ENCODE measurements at regions not wholly inside any gene's neighbourhood (a gene's known extent, or its start where the extent isn't known, plus 50 kb on each side); places are given as distances from the start of the nearest gene placed in this dataset.

DNA sequence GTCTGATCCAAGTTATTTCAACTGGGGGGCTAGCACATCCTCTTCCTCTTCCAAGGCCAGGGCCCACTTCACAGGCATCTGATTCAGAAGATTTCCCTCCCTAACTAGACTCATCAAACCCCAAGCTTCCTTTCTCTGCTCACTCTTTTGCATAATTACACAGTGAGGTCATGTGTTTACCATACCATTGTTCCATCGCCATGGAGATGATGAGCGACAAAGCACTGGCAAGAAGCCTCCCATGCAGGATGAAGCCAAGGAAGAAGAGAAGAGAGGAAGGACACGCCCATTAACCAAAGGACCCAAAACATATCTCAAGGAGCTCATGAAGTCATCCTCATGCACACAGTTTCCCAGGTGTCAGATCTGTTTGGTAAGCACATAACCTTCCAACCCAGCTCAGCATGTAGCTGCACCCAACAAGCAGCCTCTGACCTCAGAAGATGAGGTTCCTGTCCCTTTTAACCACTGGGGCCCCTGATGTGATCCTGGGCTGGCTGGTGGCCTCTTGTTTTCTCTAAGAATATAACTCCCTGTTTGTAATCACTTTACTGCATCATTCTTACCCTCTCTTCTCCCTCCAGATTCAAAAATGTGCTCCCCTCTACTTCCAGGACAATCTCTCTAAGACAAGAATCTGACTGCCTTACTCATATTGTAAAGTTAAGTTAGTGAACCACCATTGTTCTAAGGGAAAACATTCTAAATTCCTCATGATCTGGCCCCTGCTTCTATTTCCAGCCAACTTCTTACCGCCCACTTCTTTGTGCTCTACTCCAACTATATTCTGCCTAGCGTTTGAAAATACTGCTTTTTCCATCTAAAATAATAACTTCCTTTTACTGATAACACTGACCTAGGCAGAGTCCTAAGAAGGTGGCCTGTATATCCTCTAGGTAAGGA is 190.1 kb downstream of the TTC32 start:
- no peak for DNase-seq

- DNase-seq, result no peak
Observed at GRCh38 chr2:19710230-19710629, 191.6 kb downstream of the TTC32 start.

DNA sequence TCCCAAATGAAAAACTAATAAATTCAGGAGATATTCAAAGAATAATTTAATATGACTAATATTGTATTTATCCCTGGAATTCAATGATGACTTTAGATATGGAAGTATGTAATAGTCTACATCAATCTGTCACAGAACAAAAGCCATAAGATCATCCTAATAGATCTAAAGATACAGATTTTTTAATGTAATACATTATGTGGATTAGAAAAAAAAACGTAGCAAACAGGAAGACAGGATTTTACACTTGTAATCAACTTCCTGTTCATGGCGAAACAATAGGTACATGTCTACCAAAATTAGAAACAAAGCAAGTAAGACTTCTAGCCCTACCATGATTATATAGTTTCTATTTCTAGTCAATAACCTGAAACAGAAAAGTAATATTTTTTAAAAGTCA is 192.2 kb downstream of the TTC32 start:
- no peak for DNase-seq

GRCh38 chr2:19708776-19709175 is 193.0 kb downstream of the TTC32 start:
- no peak for DNase-seq

- no peak for DNase-seq
Observed at GRCh38 chr2:19706332-19706731, 195.5 kb downstream of the TTC32 start.

DNA sequence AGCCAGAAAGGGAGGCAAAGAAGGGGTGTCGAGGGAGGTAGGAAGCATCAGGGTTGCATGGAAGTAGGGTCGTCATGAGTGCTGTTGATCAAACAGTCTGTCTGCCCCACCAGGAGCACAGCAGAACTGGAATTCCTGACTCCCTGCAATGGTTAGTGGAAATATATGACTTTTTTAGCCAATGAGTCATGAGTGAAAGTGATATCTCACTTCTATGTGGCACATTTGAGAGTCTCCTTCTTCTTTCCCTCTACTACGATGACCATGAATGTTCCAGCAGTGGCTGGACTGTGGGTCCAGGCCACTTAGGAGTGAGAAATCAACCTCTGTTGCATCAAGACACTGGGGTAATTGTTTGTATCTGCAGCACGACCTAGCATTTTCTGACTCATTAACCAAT is 199.5 kb downstream of the TTC32 start:
- DNase-seq, result no peak

GRCh38 chr2:19700861-19701585 is 200.8 kb downstream of the TTC32 start:
- DNase-seq, result no peak

GRCh38 chr2:19697131-19697530 is 204.7 kb downstream of the TTC32 start:
- no peak for DNase-seq

DNA sequence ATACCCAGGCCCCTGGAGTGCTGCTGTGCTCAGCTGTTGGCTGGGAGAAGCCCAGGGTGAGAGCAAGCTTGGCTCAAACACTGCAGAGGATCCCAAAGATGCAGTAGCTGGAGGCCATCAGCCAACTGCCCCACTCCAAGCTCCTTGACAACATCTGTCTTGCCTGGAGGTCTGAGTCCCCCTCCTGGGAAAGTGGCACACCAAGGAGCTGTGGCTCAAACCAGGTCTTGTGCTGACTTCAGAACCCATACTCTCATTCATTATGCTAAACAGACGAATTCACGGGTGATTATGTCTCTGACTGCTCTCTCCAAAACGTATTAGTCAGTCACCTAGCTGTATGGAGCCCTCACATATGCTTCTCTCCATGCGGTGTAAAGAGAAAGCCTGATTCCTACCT is 206.1 kb downstream of the TTC32 start:
- DNase-seq, result no peak

DNA sequence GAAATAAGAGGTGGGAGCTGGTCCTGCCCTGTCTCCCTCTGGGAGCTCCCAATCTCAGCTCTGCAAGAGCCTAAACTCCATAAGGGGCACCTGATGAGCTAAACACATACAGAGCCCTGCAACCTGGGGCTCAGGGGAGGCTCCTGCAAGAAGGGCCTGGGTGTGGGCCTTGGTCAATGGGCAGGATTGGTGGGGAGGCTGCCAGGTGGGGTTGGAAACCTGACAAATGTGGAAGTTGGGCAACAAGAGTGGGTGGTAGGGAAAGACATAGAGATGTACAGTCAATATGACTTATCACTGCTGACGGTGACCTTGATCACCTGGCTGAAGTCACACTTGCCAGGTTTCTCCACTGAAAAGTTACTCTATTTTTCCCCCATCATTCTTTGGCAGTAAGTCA is 209.9 kb downstream of the TTC32 start:
- no peak for DNase-seq

DNA sequence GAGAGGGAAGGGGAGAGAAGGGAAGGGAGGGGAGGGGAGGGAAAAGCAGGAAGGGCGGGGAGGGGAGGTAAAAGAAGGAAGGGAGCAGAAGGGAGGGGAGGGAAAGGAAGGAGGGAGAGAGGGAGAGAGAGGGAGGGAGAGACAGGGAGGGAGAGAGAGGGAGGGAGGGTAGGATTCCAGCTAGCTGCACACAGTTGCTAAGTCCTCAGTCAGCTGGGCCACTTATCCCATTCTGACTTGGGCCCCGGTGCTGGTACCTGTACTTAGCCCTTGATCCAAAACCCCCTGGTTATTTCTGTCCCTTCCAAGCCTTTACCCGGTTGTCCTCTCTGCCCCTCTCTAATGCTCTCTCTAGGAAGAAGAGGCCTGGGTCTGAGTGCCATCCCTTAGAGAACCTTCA is 211.4 kb downstream of the TTC32 start:
- no peak for DNase-seq

- no peak for DNase-seq
Observed at GRCh38 chr2:19689646-19690168, 212.1 kb downstream of the TTC32 start.

DNA sequence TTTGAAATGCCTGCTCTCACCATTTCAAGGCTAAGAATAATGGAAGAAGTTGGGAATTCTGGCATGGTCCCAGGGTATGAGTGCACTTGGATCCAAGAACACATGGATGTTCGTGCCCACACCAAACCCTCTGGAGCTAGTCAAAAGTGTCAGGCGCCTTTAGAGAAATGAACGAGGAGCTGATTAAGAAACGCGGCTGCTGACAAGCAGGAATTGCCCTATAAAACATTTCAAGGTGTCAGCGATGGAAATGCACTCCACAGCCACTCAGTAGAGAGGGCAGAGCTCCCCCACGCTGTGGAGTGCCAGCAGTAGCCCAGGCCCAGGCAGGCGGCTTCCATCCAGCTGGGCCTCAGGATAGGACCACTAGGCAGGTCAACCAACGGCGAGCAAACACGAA is 213.7 kb downstream of the TTC32 start:
- DNase-seq, result no peak

DNA sequence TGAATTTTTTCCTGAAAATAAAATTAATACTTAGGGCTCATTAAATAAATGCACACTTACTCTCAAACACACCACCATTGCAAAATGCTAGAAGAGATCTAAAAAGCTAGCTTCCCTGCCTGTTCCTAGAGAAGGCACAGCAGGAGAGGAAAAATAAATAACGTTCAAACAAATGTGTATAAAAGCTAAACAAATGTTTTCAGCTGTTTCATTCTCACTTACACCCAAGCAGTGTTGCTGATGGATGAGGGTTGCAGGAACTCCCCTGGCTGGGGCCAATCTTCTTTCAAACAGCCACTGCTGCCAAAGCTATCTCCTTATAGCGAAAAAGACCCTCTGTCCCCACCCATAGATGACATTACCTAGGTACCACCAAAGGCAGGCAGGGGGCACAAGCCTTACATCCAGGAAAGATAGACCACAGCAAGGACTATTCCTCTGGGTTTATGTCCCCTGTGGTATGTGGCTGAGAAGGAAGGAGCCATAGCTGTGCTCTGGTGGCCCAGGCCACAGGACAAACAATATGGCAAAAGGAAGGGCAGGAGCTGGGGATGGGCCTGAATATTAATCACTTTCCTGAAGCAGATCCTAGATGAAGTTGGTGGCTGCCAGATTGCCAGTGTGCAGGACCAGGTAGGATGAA is 214.6 kb downstream of the TTC32 start:
- DNase-seq, result no peak

- DNase-seq, result no peak
Observed at GRCh38 chr2:19686439-19686838, 215.3 kb downstream of the TTC32 start.

DNA sequence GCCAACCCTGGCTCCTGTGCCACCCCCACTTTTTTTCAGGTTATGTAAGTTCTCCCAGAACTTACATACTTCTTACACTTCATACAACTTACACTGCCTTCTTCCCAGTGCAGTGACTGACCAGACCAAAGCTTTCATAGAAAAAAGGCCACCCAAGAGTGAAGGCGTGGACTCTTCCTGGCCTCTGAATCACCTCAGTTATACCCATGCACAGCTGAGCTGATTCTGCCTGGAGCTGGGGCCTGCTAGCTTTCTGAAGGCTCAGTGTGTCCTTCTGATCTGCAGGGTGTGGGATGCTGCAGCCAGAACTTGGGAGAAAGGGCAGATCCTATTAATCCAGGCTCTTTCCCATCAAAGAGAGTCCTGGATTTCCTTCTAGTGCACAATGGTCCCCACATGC is 216.1 kb downstream of the TTC32 start:
- DNase-seq, result no peak

- no peak for DNase-seq
Observed at GRCh38 chr2:19684516-19684915, 217.3 kb downstream of the TTC32 start.

GRCh38 chr2:19683556-19683955 is 218.2 kb downstream of the TTC32 start:
- no peak for DNase-seq

DNA sequence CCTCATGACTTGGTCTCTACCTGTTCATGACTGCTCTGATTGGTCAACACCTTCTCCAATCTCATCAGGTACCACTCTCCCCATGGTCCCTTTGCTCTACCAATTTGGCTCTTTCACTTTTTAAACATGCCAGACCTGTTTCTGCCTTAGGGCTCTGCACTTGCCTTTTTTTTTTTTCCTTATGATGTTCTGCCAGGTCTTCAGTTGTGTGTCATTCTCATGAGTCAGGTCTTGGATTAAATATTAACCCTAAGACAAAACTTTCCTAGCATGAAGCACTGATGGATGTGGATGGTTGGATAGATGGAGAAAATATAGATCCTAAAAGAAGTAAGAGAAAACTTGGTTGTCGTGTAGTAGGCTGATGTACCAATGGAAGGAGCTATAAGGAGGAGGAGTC is 219.3 kb downstream of the TTC32 start:
- no peak for DNase-seq

GRCh38 chr2:19677825-19678518 is 223.8 kb downstream of the TTC32 start:
- DNase-seq, result no peak

DNA sequence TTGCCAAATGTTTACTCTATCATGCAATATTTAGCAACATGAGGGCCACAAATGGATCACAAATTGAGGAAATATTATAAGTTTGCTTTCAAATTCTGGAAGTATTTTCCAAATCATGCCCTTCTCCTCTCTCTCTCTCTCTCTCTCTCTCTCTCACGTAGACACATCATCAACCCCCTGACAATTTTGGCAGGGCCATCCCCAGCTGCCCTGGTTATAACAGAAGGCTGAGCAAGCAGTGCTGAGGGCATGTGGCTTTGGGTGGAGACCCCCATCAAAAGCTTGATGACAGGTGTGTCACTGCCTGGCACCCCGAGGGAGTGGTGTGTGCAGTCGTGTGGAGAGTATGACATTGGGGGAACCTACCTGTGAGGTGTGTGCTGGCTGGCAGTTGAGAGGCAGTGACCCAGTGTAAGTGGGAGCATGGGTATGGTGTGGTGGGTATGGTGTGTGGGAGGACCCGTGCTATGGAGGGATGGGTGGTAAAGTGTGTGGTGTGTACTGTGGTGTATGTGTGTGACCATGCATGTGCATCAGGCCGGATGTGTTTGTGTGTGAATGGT is 224.5 kb downstream of the TTC32 start:
- DNase-seq, result no peak

- no peak for DNase-seq
Observed at GRCh38 chr2:19676770-19677169, 225.0 kb downstream of the TTC32 start.
